IMR-90 (cell line): ENCODE measurements at regions not wholly inside any gene's neighbourhood (a gene's known extent, or its start where the extent isn't known, plus 50 kb on each side); places are given as distances from the start of the nearest gene placed in this dataset.

Experiments
- ATAC-seq: fragments of 200-7000 bp; cut with Tn5 transposase; 2 replicates; pipeline ENCODE4 v1.9.1; 2020; ENCODE audit warnings: low read depth, mild to moderate bottlenecking, moderate library complexity
- BruUV-seq: library from RNA; stranded (reverse); fragments of 400-500 nt; replicated peaks from 2 replicates; lab custom pipeline; 2021; lab: Mats Ljungman, UMichigan
- CTCF ChIA-PET: fragments of 300-600 bp; formaldehyde crosslinking; extraction: SDS; loops from one replicate; lab custom pipeline; 2021; ENCODE audit warnings: antibody characterized with exemption; lab: Yijun Ruan, JAX
- POLR2A ChIA-PET: fragments of 300-600 bp; sonication (Branson Sonifier 250); formaldehyde crosslinking; loops from one replicate; lab custom pipeline; 2022; ENCODE audit warnings: antibody characterized with exemption; ENCODE audit not compliant: unreplicated experiment; lab: Charles Lee
- DNase-seq: peaks from one replicate; pipeline ENCODE4 v3.0.0; 2013
- H2AFZ ChIP-seq: replicated peaks from 2 replicates; pipeline ENCODE3; 2013; ENCODE audit warnings: low read length, mild to moderate bottlenecking; ENCODE audit not compliant: poor library complexity
- H2AK5ac ChIP-seq: 2 replicates; pipeline ENCODE4 v1.6.1; 2013; ENCODE audit warnings: low read depth, low read length, inconsistent platforms
- H2AK9ac ChIP-seq: replicated peaks from 2 replicates; pipeline ENCODE3; 2013; ENCODE audit warnings: mild to moderate bottlenecking, low read depth, low read length, moderate library complexity; ENCODE audit not compliant: poor library complexity
- H2BK120ac ChIP-seq: 2 replicates; pipeline ENCODE4 v1.6.1; 2013; ENCODE audit warnings: low read depth, low read length, inconsistent platforms
- H2BK15ac ChIP-seq: 3 replicates; pipeline ENCODE4 v1.6.1; 2013; ENCODE audit warnings: low read depth, low read length, inconsistent platforms
- H2BK20ac ChIP-seq: 2 replicates; pipeline ENCODE4 v1.6.1; 2013; ENCODE audit warnings: low read depth, mild to moderate bottlenecking, inconsistent platforms, low read length, moderate library complexity
- H2BK5ac ChIP-seq: 2 replicates; pipeline ENCODE4 v1.6.1; 2013; ENCODE audit warnings: mild to moderate bottlenecking, low read depth, low read length, inconsistent platforms; ENCODE audit not compliant: poor library complexity, severe bottlenecking
- H3K14ac ChIP-seq: replicated peaks from 2 replicates; pipeline ENCODE4 v1.6.1; 2013; ENCODE audit warnings: low read depth, low read length, inconsistent platforms
- H3K18ac ChIP-seq: 2 replicates; pipeline ENCODE4 v1.6.1; 2013; ENCODE audit warnings: low read depth, low read length, control low read depth
- H3K23ac ChIP-seq: 2 replicates; pipeline ENCODE4 v1.6.1; 2013; ENCODE audit warnings: low read depth, low read length, inconsistent platforms
- H3K27ac ChIP-seq: 2 replicates; pipeline ENCODE4 v1.5.1; 2013; ENCODE audit warnings: mild to moderate bottlenecking, control low read depth, low read length; ENCODE audit not compliant: insufficient read depth
- H3K27me3 ChIP-seq: 2 replicates; pipeline ENCODE4 v1.6.1; 2013; ENCODE audit warnings: low read length; ENCODE audit not compliant: control insufficient read depth, insufficient read depth
- H3K36me3 ChIP-seq: 2 replicates; pipeline ENCODE4 v1.6.1; 2013; ENCODE audit warnings: low read length, mixed read lengths; ENCODE audit not compliant: control insufficient read depth, insufficient read depth
- H3K4ac ChIP-seq: 2 replicates; pipeline ENCODE4 v1.6.1; 2013; ENCODE audit warnings: low read depth, low read length, inconsistent platforms
- H3K4me1 ChIP-seq: 2 replicates; pipeline ENCODE4 v1.6.1; 2013; ENCODE audit warnings: low read length, mixed read lengths; ENCODE audit not compliant: control insufficient read depth, insufficient read depth
- H3K4me2 ChIP-seq: 2 replicates; pipeline ENCODE4 v1.6.1; 2013; ENCODE audit warnings: low read depth, mild to moderate bottlenecking, control low read depth, low read length, moderate library complexity
- H3K4me3 ChIP-seq: 2 replicates; pipeline ENCODE4 v1.5.1; 2013; ENCODE audit warnings: low read depth, mild to moderate bottlenecking, control low read depth, low read length, moderate library complexity; ENCODE audit not compliant: insufficient read depth
- H3K56ac ChIP-seq: 2 replicates; pipeline ENCODE4 v1.6.1; 2013; ENCODE audit warnings: low read length, inconsistent platforms; ENCODE audit not compliant: insufficient read depth; ENCODE audit errors: extremely low read depth
- H3K79me1 ChIP-seq, 2 experiments: 2 replicates each; pipeline ENCODE4 v1.6.1; 2013; ENCODE audit warnings: low read length in 2 of 2, inconsistent platforms in 1 of 2, low read depth in 1 of 2
- H3K9ac ChIP-seq: 2 replicates; pipeline ENCODE4 v1.6.1; 2013; ENCODE audit warnings: low read depth, low read length, control low read depth
- H3K9me1 ChIP-seq: 2 replicates; pipeline ENCODE4 v1.6.1; 2013; ENCODE audit warnings: low read length, inconsistent platforms; ENCODE audit not compliant: insufficient read depth
- H3K9me3 ChIP-seq: 2 replicates; pipeline ENCODE4 v1.6.1; 2013; ENCODE audit warnings: low read length; ENCODE audit not compliant: control insufficient read depth, insufficient read depth
- H4K20me1 ChIP-seq: 2 replicates; pipeline ENCODE4 v1.6.1; 2013; ENCODE audit warnings: low read length, inconsistent platforms; ENCODE audit not compliant: insufficient read depth
- H4K5ac ChIP-seq: 2 replicates; pipeline ENCODE4 v1.6.1; 2013; ENCODE audit warnings: mild to moderate bottlenecking, low read depth, low read length, control low read depth
- H4K8ac ChIP-seq, 2 experiments: 2 replicates each; pipeline ENCODE4 v1.6.1; 2013; ENCODE audit warnings: low read depth in 2 of 2, low read length in 2 of 2, control low read depth in 1 of 2, inconsistent platforms in 1 of 2
- H4K91ac ChIP-seq: 2 replicates; pipeline ENCODE4 v1.6.1; 2013; ENCODE audit warnings: low read depth, low read length, inconsistent platforms; ENCODE audit not compliant: insufficient read depth
- BHLHE40 ChIP-seq: fragments of 150-350 bp; IDR thresholded peaks from 2 replicates; pipeline ENCODE4 v1.6.1; 2016; ENCODE audit warnings: mild to moderate bottlenecking, low read depth, low read length
- CEBPB ChIP-seq: IDR thresholded peaks from 2 replicates; pipeline ENCODE4 v1.6.1; 2012; ENCODE audit warnings: low read depth, low read length, improper control_type of control experiment
- CHD1 ChIP-seq: IDR thresholded peaks from 2 replicates; pipeline ENCODE4 v1.6.1; 2012; ENCODE audit warnings: low read depth, low read length, improper control_type of control experiment
- FOS ChIP-seq: fragments of 150-350 bp; IDR thresholded peaks from 2 replicates; pipeline ENCODE4 v1.6.1; 2016; ENCODE audit warnings: low read depth, low read length
- MAFK ChIP-seq: IDR thresholded peaks from 2 replicates; pipeline ENCODE4 v1.6.1; 2012; ENCODE audit warnings: low read depth, low read length, improper control_type of control experiment
- MAZ ChIP-seq: IDR thresholded peaks from 2 replicates; pipeline ENCODE4 v1.6.1; 2012; ENCODE audit warnings: low read depth, mild to moderate bottlenecking, low read length, improper control_type of control experiment, moderate library complexity, borderline replicate concordance
- MXI1 ChIP-seq: IDR thresholded peaks from 2 replicates; pipeline ENCODE4 v1.6.1; 2012; ENCODE audit warnings: low read depth, mild to moderate bottlenecking, low read length, moderate library complexity, borderline replicate concordance
- NFE2L2 ChIP-seq: fragments of 150-350 bp; IDR thresholded peaks from 2 replicates; pipeline ENCODE4 v1.6.1; 2016; ENCODE audit warnings: low read depth, mild to moderate bottlenecking, low read length
- POLR2A ChIP-seq: IDR thresholded peaks from 2 replicates; pipeline ENCODE4 v1.6.1; 2012; ENCODE audit warnings: mild to moderate bottlenecking, low read depth, low read length
- RAD21 ChIP-seq: IDR thresholded peaks from 2 replicates; pipeline ENCODE4 v1.6.1; 2012; ENCODE audit warnings: low read length, improper control_type of control experiment
- RCOR1 ChIP-seq: IDR thresholded peaks from 2 replicates; pipeline ENCODE4 v1.6.1; 2012; ENCODE audit warnings: mild to moderate bottlenecking, low read length, improper control_type of control experiment; ENCODE audit not compliant: insufficient replicate concordance
- RFX5 ChIP-seq: IDR thresholded peaks from 2 replicates; pipeline ENCODE4 v1.8.0; 2012; ENCODE audit warnings: low read depth, mild to moderate bottlenecking, low read length, moderate library complexity
- WGBS, 2 experiments: methylation state at CpG; one replicate each; pipeline versions ENCODE4 v1.1.5 to v1.1.7; 2013; ENCODE audit warnings: missing lambda C conversion rate in 2 of 2; ENCODE audit not compliant: insufficient read length in 1 of 2; ENCODE audit errors: extremely low coverage in 2 of 2; 5-methylcytosine and 5-hydroxymethylcytosine counted together
- dilution Hi-C: fragments of 300-500 bp; cut with HindIII; formaldehyde crosslinking; loops from one replicate; pipeline ENCODE4 v1.14.3; 2018; ENCODE audit warnings: low sequenced_read_pairs; ENCODE audit not compliant: unreplicated experiment
- in situ Hi-C: fragments of 300-500 bp; cut with MboI; formaldehyde crosslinking; loops from 3 replicates; pipeline ENCODE4 v1.14.3; 2019; ENCODE audit warnings: low sequenced_read_pairs, inconsistent platforms, mixed read lengths
- intact Hi-C: fragments of 100-400 bp; cut with micrococcal nuclease; formaldehyde crosslinking; loops from 2 replicates; pipeline ENCODE4 v1.10.0; 2022
- TF ChIP-seq, protein P1 (sequence below): fragments of 150-350 bp; IDR thresholded peaks from 2 replicates; pipeline ENCODE4 v1.6.1; 2017; ENCODE audit warnings: mild to moderate bottlenecking, antibody characterized with exemption, low read length, low read depth
- TF ChIP-seq, protein P2 (sequence below): conservative IDR thresholded peaks from 2 replicates; pipeline ENCODE4 v1.5.1; 2012; ENCODE audit warnings: mild to moderate bottlenecking, low read depth, low read length, improper control_type of control experiment

DNA sequence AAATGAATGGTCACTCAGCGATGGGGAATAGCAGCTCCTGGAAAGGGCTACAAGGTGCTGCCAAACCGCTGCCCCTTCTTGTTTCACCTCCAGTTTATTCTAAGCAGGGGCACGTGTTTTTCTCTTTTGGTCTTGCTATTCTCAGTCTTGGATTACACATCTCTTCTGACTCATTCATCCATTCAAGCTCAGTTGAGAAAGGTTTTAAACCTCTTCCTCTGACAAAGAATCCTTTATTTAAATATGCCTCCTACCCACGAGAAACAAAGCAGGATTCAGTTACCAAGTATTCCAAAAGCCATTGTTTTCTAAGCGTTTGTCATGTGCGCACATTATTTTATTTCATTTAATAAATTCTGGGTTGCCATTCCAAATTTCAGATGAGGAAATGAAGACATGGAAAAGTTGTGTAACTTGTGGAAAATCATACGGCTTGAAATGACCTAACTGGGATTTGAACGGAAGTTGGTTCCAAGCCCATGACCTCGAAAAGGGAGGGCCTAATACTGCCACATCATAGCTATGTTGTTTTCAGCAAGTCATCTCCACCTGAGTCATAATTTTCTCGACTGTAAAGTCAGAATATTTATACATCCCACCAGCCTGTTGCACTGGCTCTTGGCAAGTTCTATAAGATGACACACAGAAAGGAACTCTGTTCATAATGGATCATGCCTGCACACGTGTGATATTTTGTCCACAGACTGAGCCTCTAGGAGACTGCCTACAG is 292.0 kb upstream of the SLCO3A1 start:
- Histone ChIP-seq H4K20me1 (no peaks in the 10 kb centered on the region), H4K91ac (no peak overlapping the region), H3K36me3 (no peaks in the 10 kb centered on the region), H3K18ac (peak overlapping the region; percentile 42; the same call in 1 of the 2 replicates), H2BK120ac (peak overlapping the region; percentile 87), H2AK5ac (peak overlapping the region; percentile 62; the same call in 1 of the 2 replicates), H3K14ac (peak overlapping the region; percentile 52; the same call in 1 of the 2 replicates), H2AFZ (peak overlapping the region; percentile 84), H2AK9ac (no peak overlapping the region), H2BK5ac (peak overlapping the region; percentile 84), H3K4ac (peak overlapping the region; percentile 45), H2BK20ac (peak overlapping the region; percentile 68), H3K27me3 (no peaks in the 10 kb centered on the region), H3K23ac (peak overlapping the region; percentile 64; the same call in 1 of the 2 replicates), H4K8ac (peak overlapping the region in 1 of 2 experiments; percentile 58; a peak in 2 of 4 replicates), H3K79me1 (no peaks in the 10 kb centered on the region), H3K27ac (peak overlapping the region; percentile 33), H4K5ac (peak overlapping the region; percentile 12; the same call in 1 of the 2 replicates), H3K9me1 (peaks cover 4% of the 10 kb centered on the region; the same call in 1 of the 2 replicates), H2BK15ac (peak overlapping the region; percentile 2; the same call in 1 of the 3 replicates), H3K9me3 (no peaks in the 10 kb centered on the region), H3K9ac (no peak overlapping the region), H3K4me3 (no peak overlapping the region), H3K4me2 (peak overlapping the region; percentile 81), H3K4me1 (peaks cover 5% of the 10 kb centered on the region), H3K56ac (peak overlapping the region; percentile 65)
- no TSS peak for BruUV-seq
- CTCF ChIA-PET: interaction anchor here (1.5 kb wide), 1 partner anchor 43 kb away, joined by 3 read pairs; no protein-coding TSS in a partner anchor
- in situ Hi-C loops (no loop called here), intact Hi-C loops (no loop called here), dilution Hi-C loops (no loop called here)
- ATAC-seq (peak; percentile 83), DNase-seq (peak; percentile 98)
- POLR2A ChIA-PET: interaction anchor here (0.6 kb wide), 1 partner anchor 32 kb away, joined by 5 read pairs; no protein-coding TSS in a partner anchor
- WGBS, 2 experiments: 0% methylated on average over 3 of the region's 11 CpGs; no CpG with 5 or more reads in 1 of the 2 experiments
- TF ChIP-seq FOS (peak; percentile 73), RFX5 (no peak), RCOR1 (peak; percentile 28), MXI1 (no peak), RAD21 (0 out of 2 replicates have a peak, but pooled peaks have one; percentile 9), CEBPB (peak; percentile 77), BHLHE40 (peak; percentile 93), CHD1 (no peak), NFE2L2 (peak; percentile 96), MAZ (no peak), MAFK (peak; percentile 77), POLR2A (no peak)
- TF ChIP-seq, protein P1, sequence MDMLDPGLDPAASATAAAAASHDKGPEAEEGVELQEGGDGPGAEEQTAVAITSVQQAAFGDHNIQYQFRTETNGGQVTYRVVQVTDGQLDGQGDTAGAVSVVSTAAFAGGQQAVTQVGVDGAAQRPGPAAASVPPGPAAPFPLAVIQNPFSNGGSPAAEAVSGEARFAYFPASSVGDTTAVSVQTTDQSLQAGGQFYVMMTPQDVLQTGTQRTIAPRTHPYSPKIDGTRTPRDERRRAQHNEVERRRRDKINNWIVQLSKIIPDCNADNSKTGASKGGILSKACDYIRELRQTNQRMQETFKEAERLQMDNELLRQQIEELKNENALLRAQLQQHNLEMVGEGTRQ: peak; percentile 79
- TF ChIP-seq, protein P2, sequence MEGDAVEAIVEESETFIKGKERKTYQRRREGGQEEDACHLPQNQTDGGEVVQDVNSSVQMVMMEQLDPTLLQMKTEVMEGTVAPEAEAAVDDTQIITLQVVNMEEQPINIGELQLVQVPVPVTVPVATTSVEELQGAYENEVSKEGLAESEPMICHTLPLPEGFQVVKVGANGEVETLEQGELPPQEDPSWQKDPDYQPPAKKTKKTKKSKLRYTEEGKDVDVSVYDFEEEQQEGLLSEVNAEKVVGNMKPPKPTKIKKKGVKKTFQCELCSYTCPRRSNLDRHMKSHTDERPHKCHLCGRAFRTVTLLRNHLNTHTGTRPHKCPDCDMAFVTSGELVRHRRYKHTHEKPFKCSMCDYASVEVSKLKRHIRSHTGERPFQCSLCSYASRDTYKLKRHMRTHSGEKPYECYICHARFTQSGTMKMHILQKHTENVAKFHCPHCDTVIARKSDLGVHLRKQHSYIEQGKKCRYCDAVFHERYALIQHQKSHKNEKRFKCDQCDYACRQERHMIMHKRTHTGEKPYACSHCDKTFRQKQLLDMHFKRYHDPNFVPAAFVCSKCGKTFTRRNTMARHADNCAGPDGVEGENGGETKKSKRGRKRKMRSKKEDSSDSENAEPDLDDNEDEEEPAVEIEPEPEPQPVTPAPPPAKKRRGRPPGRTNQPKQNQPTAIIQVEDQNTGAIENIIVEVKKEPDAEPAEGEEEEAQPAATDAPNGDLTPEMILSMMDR: no peak
